Vagina (tissue), 2 donors: ENCODE measurements at regions not wholly inside any gene's neighbourhood (a gene's known extent, or its start where the extent isn't known, plus 50 kb on each side); places are given as distances from the start of the nearest gene placed in this dataset.

Source experiments
- DNase-seq, 2 donors: peaks; one replicate each; pipeline ENCODE4 v3.0.0-alpha.2; 2017; ENCODE audit errors: extremely low spot score in 2 of 2
- H3K27ac ChIP-seq: fragments of 200-600 bp; sonication (generic); one replicate; pipeline ENCODE4 v1.5.1; 2019
- H3K27me3 ChIP-seq: fragments of 200-600 bp; sonication (generic); one replicate; pipeline ENCODE4 v1.5.1; 2019
- H3K36me3 ChIP-seq, 2 donors: fragments of 200-600 bp; sonication (generic); one replicate each; pipeline ENCODE4 v1.5.1; 2017 to 2019
- H3K4me1 ChIP-seq: fragments of 200-600 bp; sonication (generic); one replicate; pipeline ENCODE4 v1.5.1; 2019
- H3K4me3 ChIP-seq, 2 donors: fragments of 200-600 bp; sonication (generic); 1 replicate in 1 of 2; 2 replicates in 1 of 2; pipeline ENCODE4 v1.5.1; 2016 to 2019
- H3K9me3 ChIP-seq: fragments of 200-600 bp; sonication (generic); one replicate; pipeline ENCODE4 v1.5.1; 2019
- POLR2A ChIP-seq, 2 donors: fragments of 450-650 bp; IDR thresholded peaks; one replicate each; pipeline ENCODE4 v1.6.1; 2017; ENCODE audit warnings: antibody characterized with exemption in 2 of 2, mild to moderate bottlenecking in 2 of 2, moderate library complexity in 2 of 2
- POLR2AphosphoS5 ChIP-seq, 2 donors: sonication (generic); formaldehyde crosslinking; IDR thresholded peaks; one replicate each; pipeline ENCODE4 v1.9.0; 2017; ENCODE audit warnings: antibody characterized with exemption in 2 of 2, mild to moderate bottlenecking in 2 of 2, low read depth in 1 of 2; ENCODE audit not compliant: insufficient read depth in 1 of 2
- intact Hi-C: fragments of 100-400 bp; cut with DNase I; formaldehyde crosslinking; loops from one replicate; pipeline ENCODE4 v1.15.1; 2023
- TF ChIP-seq, protein P1 (sequence below), 3 experiments: fragments of 450-650 bp in 2 of 3; fragments of 200-600 bp in 1 of 3; sonication (generic) in 1 of 3; IDR thresholded peaks; one replicate each; pipeline ENCODE4 v1.5.1; 2017 to 2019; ENCODE audit warnings: antibody characterized with exemption in 3 of 3, mild to moderate bottlenecking in 2 of 3, moderate library complexity in 2 of 3

DNA sequence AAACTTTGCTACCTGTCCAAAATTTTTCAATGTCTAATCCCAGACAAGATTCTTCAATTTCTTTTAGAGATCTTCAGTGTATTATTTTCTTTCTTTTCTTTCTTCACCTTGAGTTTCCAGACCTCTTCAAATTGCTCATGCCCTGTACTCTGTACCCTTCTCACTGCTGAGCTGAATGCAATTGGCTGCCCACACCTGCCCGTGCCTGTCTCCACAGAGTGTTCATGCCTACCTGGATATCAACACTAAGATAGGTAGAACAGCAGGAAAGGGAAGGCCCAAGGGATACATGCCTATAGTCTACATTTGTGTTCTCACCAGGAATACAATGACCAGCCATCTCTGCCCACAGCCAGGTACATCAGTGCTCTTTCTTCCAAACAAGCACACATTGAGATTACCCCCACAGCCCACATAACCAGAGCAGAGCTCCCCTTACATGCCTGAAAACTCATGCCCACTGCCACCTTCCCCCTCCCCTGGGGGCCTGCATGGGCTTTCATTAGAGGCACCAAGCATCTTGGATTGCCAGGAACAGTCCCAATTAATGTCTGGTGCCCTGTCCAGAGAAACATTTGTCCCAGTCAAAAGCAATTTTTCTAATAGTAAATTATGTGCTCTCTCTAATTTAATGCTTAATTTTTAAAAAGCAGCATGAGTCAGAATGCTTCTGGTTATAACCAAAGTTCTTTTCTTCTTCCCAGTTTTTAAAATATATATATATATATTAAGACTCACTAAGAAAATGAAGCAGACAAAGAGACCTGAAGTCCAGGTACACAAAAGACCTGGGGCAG lies 134.9 kb upstream of the SLC14A2 start:
- no peaks in the 10 kb centered on the region for H3K27me3 ChIP-seq
- no peaks in the 10 kb centered on the region for H3K36me3 ChIP-seq
- no peak for TF ChIP-seq POLR2A (IDR thresholded peaks at IDR 0.05)
- no peak for TF ChIP-seq POLR2AphosphoS5 (IDR thresholded peaks at IDR 0.05; ENCODE audit: insufficient read depth in 1 of 2, low read depth in 1 of 2)
- TF ChIP-seq, protein P1, sequence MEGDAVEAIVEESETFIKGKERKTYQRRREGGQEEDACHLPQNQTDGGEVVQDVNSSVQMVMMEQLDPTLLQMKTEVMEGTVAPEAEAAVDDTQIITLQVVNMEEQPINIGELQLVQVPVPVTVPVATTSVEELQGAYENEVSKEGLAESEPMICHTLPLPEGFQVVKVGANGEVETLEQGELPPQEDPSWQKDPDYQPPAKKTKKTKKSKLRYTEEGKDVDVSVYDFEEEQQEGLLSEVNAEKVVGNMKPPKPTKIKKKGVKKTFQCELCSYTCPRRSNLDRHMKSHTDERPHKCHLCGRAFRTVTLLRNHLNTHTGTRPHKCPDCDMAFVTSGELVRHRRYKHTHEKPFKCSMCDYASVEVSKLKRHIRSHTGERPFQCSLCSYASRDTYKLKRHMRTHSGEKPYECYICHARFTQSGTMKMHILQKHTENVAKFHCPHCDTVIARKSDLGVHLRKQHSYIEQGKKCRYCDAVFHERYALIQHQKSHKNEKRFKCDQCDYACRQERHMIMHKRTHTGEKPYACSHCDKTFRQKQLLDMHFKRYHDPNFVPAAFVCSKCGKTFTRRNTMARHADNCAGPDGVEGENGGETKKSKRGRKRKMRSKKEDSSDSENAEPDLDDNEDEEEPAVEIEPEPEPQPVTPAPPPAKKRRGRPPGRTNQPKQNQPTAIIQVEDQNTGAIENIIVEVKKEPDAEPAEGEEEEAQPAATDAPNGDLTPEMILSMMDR (IDR thresholded peaks at IDR 0.05) = no peak
- no peaks in the 10 kb centered on the region for H3K9me3 ChIP-seq
- DNase-seq = no peak
- no peak overlapping the region for H3K27ac ChIP-seq
- intact Hi-C loops = no loop called here
- H3K4me1 ChIP-seq = no peaks in the 10 kb centered on the region
- no peak overlapping the region for H3K4me3 ChIP-seq

DNA sequence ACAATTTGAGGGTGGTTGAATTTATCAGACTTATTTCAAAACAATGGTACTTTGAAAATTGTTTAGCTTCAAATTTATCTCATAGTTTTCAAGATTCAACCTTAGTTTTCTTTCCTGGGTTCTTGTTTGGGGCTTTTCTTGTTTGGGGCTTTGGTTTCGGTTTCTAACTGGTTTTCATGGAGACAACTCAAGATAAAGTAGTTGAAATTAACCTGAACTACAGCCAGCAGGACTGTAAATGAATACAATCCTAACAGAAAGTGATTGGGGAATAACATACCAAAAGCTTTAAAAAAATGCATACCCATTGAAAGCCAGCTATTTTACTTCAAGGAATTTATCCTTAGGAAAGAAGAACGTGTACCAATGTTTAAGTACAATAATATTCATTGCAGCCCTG lies 133.5 kb upstream of the SLC14A2 start:
- Histone ChIP-seq H3K27me3 (no peaks in the 10 kb centered on the region), H3K36me3 (no peaks in the 10 kb centered on the region), H3K27ac (no peak overlapping the region), H3K4me3 (no peak overlapping the region), H3K9me3 (no peaks in the 10 kb centered on the region), H3K4me1 (no peaks in the 10 kb centered on the region)
- DNase-seq = no peak
- no peak for TF ChIP-seq POLR2A (IDR thresholded peaks at IDR 0.05)
- TF ChIP-seq, protein P1 (IDR thresholded peaks at IDR 0.05) = no peak
- TF ChIP-seq POLR2AphosphoS5 (IDR thresholded peaks at IDR 0.05; ENCODE audit: insufficient read depth in 1 of 2, low read depth in 1 of 2) = no peak
- intact Hi-C loops = no loop called here

DNA sequence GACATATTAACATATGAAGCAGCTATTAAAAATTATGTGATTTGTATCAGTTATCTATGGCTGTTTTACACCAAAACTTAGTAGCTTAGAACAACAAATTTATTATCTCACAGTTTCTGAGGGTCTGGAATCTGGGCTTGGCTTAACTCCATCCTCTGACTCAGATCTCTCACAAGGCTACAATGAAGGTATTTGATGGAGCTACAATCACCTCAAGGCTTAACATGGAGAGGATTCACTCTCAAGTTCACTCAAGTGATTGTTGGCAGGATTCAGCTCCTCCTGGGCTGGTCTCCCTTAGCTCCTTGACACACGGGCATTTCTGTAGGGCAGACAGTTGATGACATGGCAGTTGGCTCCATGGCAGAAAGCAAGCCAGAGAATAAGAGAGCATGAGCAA lies 133.0 kb upstream of the SLC14A2 start:
- no peaks in the 10 kb centered on the region for H3K36me3 ChIP-seq
- no peaks in the 10 kb centered on the region for H3K9me3 ChIP-seq
- no peaks in the 10 kb centered on the region for H3K4me1 ChIP-seq
- no peak overlapping the region for H3K4me3 ChIP-seq
- intact Hi-C loops = no loop called here
- TF ChIP-seq POLR2A (IDR thresholded peaks at IDR 0.05) = no peak
- TF ChIP-seq POLR2AphosphoS5 (IDR thresholded peaks at IDR 0.05; ENCODE audit: insufficient read depth in 1 of 2, low read depth in 1 of 2) = no peak
- TF ChIP-seq, protein P1 (IDR thresholded peaks at IDR 0.05) = no peak
- H3K27ac ChIP-seq = no peak overlapping the region
- DNase-seq = no peak
- no peaks in the 10 kb centered on the region for H3K27me3 ChIP-seq

DNA sequence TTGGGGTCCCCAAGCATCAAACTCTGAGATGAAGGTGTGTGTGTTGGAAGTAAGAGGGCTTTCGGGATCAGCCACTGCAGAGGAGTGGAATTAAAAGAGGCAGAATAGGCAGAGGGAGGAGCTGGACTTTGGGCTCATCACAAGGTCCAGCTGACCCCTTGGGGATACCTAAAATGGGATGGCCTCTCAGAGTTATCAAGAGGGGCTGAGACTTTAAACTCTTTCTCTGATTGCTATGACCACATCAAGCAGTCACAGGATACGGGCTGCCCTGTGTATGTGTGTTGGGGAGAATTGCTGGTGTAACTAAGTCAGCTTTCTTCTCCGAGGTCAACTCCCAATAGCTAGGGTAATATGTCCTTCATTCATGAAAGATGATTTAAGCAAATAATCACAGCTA lies 127.7 kb upstream of the SLC14A2 start:
- intact Hi-C loops = no loop called here
- TF ChIP-seq POLR2AphosphoS5 (IDR thresholded peaks at IDR 0.05; ENCODE audit: insufficient read depth in 1 of 2, low read depth in 1 of 2) (no peak), POLR2A (IDR thresholded peaks at IDR 0.05) (no peak)
- TF ChIP-seq, protein P1 (IDR thresholded peaks at IDR 0.05) = no peak

DNA sequence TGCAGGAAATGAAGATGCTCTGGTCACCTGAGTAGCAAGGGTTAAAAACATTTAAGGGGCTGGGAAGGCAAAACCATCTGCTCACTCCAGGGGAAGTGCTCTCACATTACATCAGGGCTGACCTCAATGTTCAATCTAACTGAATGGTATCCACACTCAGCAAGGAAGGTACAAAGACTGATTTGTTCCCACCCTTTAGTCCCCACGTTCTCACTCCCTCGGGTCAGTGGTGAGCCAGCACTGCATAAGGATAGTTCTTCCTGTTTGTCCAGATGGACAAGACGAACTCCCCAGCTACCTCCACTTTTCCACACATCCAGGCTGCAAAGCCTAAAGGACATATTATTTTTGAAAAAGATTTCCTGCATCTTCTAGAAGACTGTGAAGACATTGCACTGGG lies 126.6 kb upstream of the SLC14A2 start:
- intact Hi-C loops = no loop called here
- H3K36me3 ChIP-seq = no peaks in the 10 kb centered on the region
- TF ChIP-seq POLR2AphosphoS5 (IDR thresholded peaks at IDR 0.05; ENCODE audit: insufficient read depth in 1 of 2, low read depth in 1 of 2) (no peak), POLR2A (IDR thresholded peaks at IDR 0.05) (no peak)
- TF ChIP-seq, protein P1 (IDR thresholded peaks at IDR 0.05) = no peak
- H3K9me3 ChIP-seq = no peaks in the 10 kb centered on the region
- no peak overlapping the region for H3K4me3 ChIP-seq
- no peaks in the 10 kb centered on the region for H3K27me3 ChIP-seq
- H3K27ac ChIP-seq = no peak overlapping the region
- H3K4me1 ChIP-seq = no peaks in the 10 kb centered on the region
- DNase-seq = peak in 1 of 2 donors; percentile 20

More for the DNA sequence above, 127.7 kb upstream of the SLC14A2 start:
- H3K27me3 ChIP-seq = no peaks in the 10 kb centered on the region
- no peaks in the 10 kb centered on the region for H3K9me3 ChIP-seq
- H3K4me1 ChIP-seq = no peaks in the 10 kb centered on the region
- H3K36me3 ChIP-seq = no peaks in the 10 kb centered on the region
- H3K27ac ChIP-seq = no peak overlapping the region
- H3K4me3 ChIP-seq = no peak overlapping the region
- peak in 1 of 2 donors; percentile 37 for DNase-seq
